Stimulated activated naive CD4-positive, alpha-beta T cell treated with Interleukin-2 at 50 U/mL for 16 hours (primary cell): ENCODE measurements at regions not wholly inside any gene's neighbourhood (a gene's known extent, or its start where the extent isn't known, plus 50 kb on each side); places are given as distances from the start of the nearest gene placed in this dataset.
"Not testable (repeated sequence)": the region's sequence is repeated elsewhere in the genome, so short reads cannot be mapped to it uniquely, and the experiment has no call there.

Experiments used
- DNase-seq: peaks from one replicate; lab custom pipeline; 2025; lab: John Stamatoyannopoulos, UW

GRCh38 chr14:22251090-22251489 is 337.9 kb downstream of the DAD1 start:
- no peak for DNase-seq

GRCh38 chr14:22249770-22250169 is 339.3 kb downstream of the DAD1 start:
- no peak for DNase-seq

GRCh38 chr14:22243971-22244581 is 344.9 kb downstream of the DAD1 start:
- no peak for DNase-seq

- not testable (repeated sequence) for DNase-seq
Measured at GRCh38 chr14:22238320-22238719, 350.7 kb downstream of the DAD1 start.

- DNase-seq = no peak
Measured at GRCh38 chr14:22233377-22233776, 355.6 kb downstream of the DAD1 start.

- DNase-seq = no peak
Measured at GRCh38 chr14:22232933-22233332, 356.1 kb downstream of the DAD1 start.

- no peak for DNase-seq
Measured at GRCh38 chr14:22232486-22232885, 356.5 kb downstream of the DAD1 start.

- DNase-seq = no peak
Measured at GRCh38 chr14:22231018-22231417, 358.0 kb downstream of the DAD1 start.

GRCh38 chr14:22230517-22230916 is 358.5 kb downstream of the DAD1 start:
- no peak for DNase-seq

GRCh38 chr14:22227084-22227483 is 361.9 kb downstream of the DAD1 start:
- DNase-seq = no peak

- DNase-seq = no peak
Measured at GRCh38 chr14:22226381-22226780, 362.6 kb downstream of the DAD1 start.

GRCh38 chr14:22225516-22226140 is 363.4 kb downstream of the DAD1 start:
- DNase-seq = no peak

- DNase-seq = no peak
Measured at GRCh38 chr14:22221508-22221907, 367.5 kb downstream of the DAD1 start.

- no peak for DNase-seq
Measured at GRCh38 chr14:22220427-22220826, 368.6 kb downstream of the DAD1 start.

GRCh38 chr14:22218728-22219127 is 370.3 kb downstream of the DAD1 start:
- DNase-seq = no peak

- no peak for DNase-seq
Measured at GRCh38 chr14:22213120-22213519, 375.9 kb downstream of the DAD1 start.

GRCh38 chr14:22210906-22211305 is 378.1 kb downstream of the DAD1 start:
- no peak for DNase-seq

- no peak for DNase-seq
Measured at GRCh38 chr14:22210026-22210425, 379.0 kb downstream of the DAD1 start.

GRCh38 chr14:22203036-22203435 is 386.0 kb downstream of the DAD1 start:
- no peak for DNase-seq

GRCh38 chr14:22202313-22202712 is 386.7 kb downstream of the DAD1 start:
- DNase-seq = no peak

- no peak for DNase-seq
Measured at GRCh38 chr14:22200977-22201605, 387.9 kb downstream of the DAD1 start.

- DNase-seq = not testable (repeated sequence)
Measured at GRCh38 chr14:22200131-22200530, 388.9 kb downstream of the DAD1 start.

GRCh38 chr14:22194664-22195063 is 394.4 kb downstream of the DAD1 start:
- DNase-seq = no peak
